ENCODE measurements at regions not wholly inside any gene's neighbourhood (a gene's known extent, or its start where the extent isn't known, plus 50 kb on each side); places are given as distances from the start of the nearest gene placed in this dataset.

GRCh38 chr11:21806947-21807346 lies 385.9 kb upstream of the ANO5 start:
- no peaks in the 10 kb centered on the region for H3K4me1 ChIP-seq (ENCODE audit: control insufficient read depth, insufficient read depth, low read length)

GRCh38 chr11:21807350-21807749 lies 385.5 kb upstream of the ANO5 start:
- Histone ChIP-seq H3K27me3 (ENCODE audit: control insufficient read depth, insufficient read depth, low read length) (no peaks in the 10 kb centered on the region), H3K36me3 (ENCODE audit: control insufficient read depth, insufficient read depth, low read length) (no peaks in the 10 kb centered on the region)
- 50% methylated on average over 2 of the region's 2 CpGs for WGBS (ENCODE audit: insufficient coverage)

More at GRCh38 chr11:21806947-21807346, 385.9 kb upstream of the ANO5 start:
- H3K27me3 ChIP-seq (ENCODE audit: control insufficient read depth, insufficient read depth, low read length) = no peaks in the 10 kb centered on the region
- H3K9me3 ChIP-seq (ENCODE audit: control insufficient read depth, insufficient read depth, low read length) = peaks cover 3% of the 10 kb centered on the region
- no CpG with 5 or more reads among the region's 1 CpG for WGBS (ENCODE audit: insufficient coverage)
- no peak overlapping the region for H3K27ac ChIP-seq (ENCODE audit: low read depth, low read length)
- H3K36me3 ChIP-seq (ENCODE audit: control insufficient read depth, insufficient read depth, low read length) = no peaks in the 10 kb centered on the region
- no peak overlapping the region for H3K4me3 ChIP-seq (ENCODE audit: low read depth, low read length)
- DNase-seq (ENCODE audit: low read depth in 4 of 6, low spot score in 6 of 6) = no peak

GRCh38 chr11:21810650-21811049 lies 382.2 kb upstream of the ANO5 start:
- H3K27ac ChIP-seq (ENCODE audit: low read depth, low read length) = no peak overlapping the region
- no peaks in the 10 kb centered on the region for H3K27me3 ChIP-seq (ENCODE audit: control insufficient read depth, insufficient read depth, low read length)
- no peak overlapping the region for H3K4me3 ChIP-seq (ENCODE audit: low read depth, low read length)
- no peaks in the 10 kb centered on the region for H3K36me3 ChIP-seq (ENCODE audit: control insufficient read depth, insufficient read depth, low read length)
- H3K9me3 ChIP-seq (ENCODE audit: control insufficient read depth, insufficient read depth, low read length) = no peaks in the 10 kb centered on the region
- DNase-seq (ENCODE audit: low read depth in 4 of 6, low spot score in 6 of 6) = no peak
- WGBS (ENCODE audit: insufficient coverage) = 72% methylated on average over 4 of the region's 7 CpGs
- H3K4me1 ChIP-seq (ENCODE audit: control insufficient read depth, insufficient read depth, low read length) = no peaks in the 10 kb centered on the region

More at GRCh38 chr11:21807350-21807749, 385.5 kb upstream of the ANO5 start:
- H3K4me1 ChIP-seq (ENCODE audit: control insufficient read depth, insufficient read depth, low read length) = no peaks in the 10 kb centered on the region
- H3K27ac ChIP-seq (ENCODE audit: low read depth, low read length) = no peak overlapping the region
- H3K4me3 ChIP-seq (ENCODE audit: low read depth, low read length) = no peak overlapping the region
- peaks cover 3% of the 10 kb centered on the region for H3K9me3 ChIP-seq (ENCODE audit: control insufficient read depth, insufficient read depth, low read length)
- DNase-seq (ENCODE audit: low read depth in 4 of 6, low spot score in 6 of 6) = no peak

GRCh38 chr11:21811572-21811971 lies 381.3 kb upstream of the ANO5 start:
- 46% methylated on average over 4 of the region's 4 CpGs for WGBS (ENCODE audit: insufficient coverage)
- no peaks in the 10 kb centered on the region for H3K4me1 ChIP-seq (ENCODE audit: control insufficient read depth, insufficient read depth, low read length)

GRCh38 chr11:21814169-21814568 lies 378.7 kb upstream of the ANO5 start:
- no peaks in the 10 kb centered on the region for H3K4me1 ChIP-seq (ENCODE audit: control insufficient read depth, insufficient read depth, low read length)
- no peak for DNase-seq (ENCODE audit: low read depth in 4 of 6, low spot score in 6 of 6)
- no peaks in the 10 kb centered on the region for H3K27me3 ChIP-seq (ENCODE audit: control insufficient read depth, insufficient read depth, low read length)
- H3K27ac ChIP-seq (ENCODE audit: low read depth, low read length) = no peak overlapping the region
- no peaks in the 10 kb centered on the region for H3K9me3 ChIP-seq (ENCODE audit: control insufficient read depth, insufficient read depth, low read length)
- H3K36me3 ChIP-seq (ENCODE audit: control insufficient read depth, insufficient read depth, low read length) = no peaks in the 10 kb centered on the region
- 87% methylated on average over 3 of the region's 3 CpGs for WGBS (ENCODE audit: insufficient coverage)
- no peak overlapping the region for H3K4me3 ChIP-seq (ENCODE audit: low read depth, low read length)

More at GRCh38 chr11:21811572-21811971, 381.3 kb upstream of the ANO5 start:
- H3K27ac ChIP-seq (ENCODE audit: low read depth, low read length) = no peak overlapping the region
- no peaks in the 10 kb centered on the region for H3K36me3 ChIP-seq (ENCODE audit: control insufficient read depth, insufficient read depth, low read length)
- no peaks in the 10 kb centered on the region for H3K27me3 ChIP-seq (ENCODE audit: control insufficient read depth, insufficient read depth, low read length)
- H3K9me3 ChIP-seq (ENCODE audit: control insufficient read depth, insufficient read depth, low read length) = no peaks in the 10 kb centered on the region
- no peak for DNase-seq (ENCODE audit: low read depth in 4 of 6, low spot score in 6 of 6)
- no peak overlapping the region for H3K4me3 ChIP-seq (ENCODE audit: low read depth, low read length)

GRCh38 chr11:21817696-21818095 lies 375.2 kb upstream of the ANO5 start:
- Histone ChIP-seq H3K27ac (ENCODE audit: low read depth, low read length) (no peak overlapping the region), H3K36me3 (ENCODE audit: control insufficient read depth, insufficient read depth, low read length) (no peaks in the 10 kb centered on the region), H3K27me3 (ENCODE audit: control insufficient read depth, insufficient read depth, low read length) (no peaks in the 10 kb centered on the region), H3K4me3 (ENCODE audit: low read depth, low read length) (no peak overlapping the region), H3K4me1 (ENCODE audit: control insufficient read depth, insufficient read depth, low read length) (no peaks in the 10 kb centered on the region), H3K9me3 (ENCODE audit: control insufficient read depth, insufficient read depth, low read length) (no peaks in the 10 kb centered on the region)
- no peak for DNase-seq (ENCODE audit: low read depth in 4 of 6, low spot score in 6 of 6)
- no CpG with 5 or more reads among the region's 3 CpGs for WGBS (ENCODE audit: insufficient coverage)

GRCh38 chr11:21820176-21820575 lies 372.7 kb upstream of the ANO5 start:
- no peak overlapping the region for H3K4me3 ChIP-seq (ENCODE audit: low read depth, low read length)
- no peaks in the 10 kb centered on the region for H3K4me1 ChIP-seq (ENCODE audit: control insufficient read depth, insufficient read depth, low read length)
- no peak overlapping the region for H3K27ac ChIP-seq (ENCODE audit: low read depth, low read length)
- H3K27me3 ChIP-seq (ENCODE audit: control insufficient read depth, insufficient read depth, low read length) = no peaks in the 10 kb centered on the region
- no peak for DNase-seq (ENCODE audit: low read depth in 4 of 6, low spot score in 6 of 6)
- no peaks in the 10 kb centered on the region for H3K36me3 ChIP-seq (ENCODE audit: control insufficient read depth, insufficient read depth, low read length)
- H3K9me3 ChIP-seq (ENCODE audit: control insufficient read depth, insufficient read depth, low read length) = no peaks in the 10 kb centered on the region

- peak in 1 of 6 donors; percentile 38 for DNase-seq (ENCODE audit: low read depth in 4 of 6, low spot score in 6 of 6)
- WGBS (ENCODE audit: insufficient coverage) = 40% methylated on average over 1 of the region's 2 CpGs
These were observed 367.8 kb upstream of the ANO5 start for GRCh38 chr11:21825127-21825526.

GRCh38 chr11:21838427-21838826 lies 354.5 kb upstream of the ANO5 start:
- Histone ChIP-seq H3K27ac (ENCODE audit: low read depth, low read length) (no peak overlapping the region), H3K9me3 (ENCODE audit: control insufficient read depth, insufficient read depth, low read length) (no peaks in the 10 kb centered on the region), H3K4me3 (ENCODE audit: low read depth, low read length) (no peak overlapping the region), H3K4me1 (ENCODE audit: control insufficient read depth, insufficient read depth, low read length) (no peaks in the 10 kb centered on the region), H3K27me3 (ENCODE audit: control insufficient read depth, insufficient read depth, low read length) (no peaks in the 10 kb centered on the region), H3K36me3 (ENCODE audit: control insufficient read depth, insufficient read depth, low read length) (no peaks in the 10 kb centered on the region)
- no CpG with 5 or more reads among the region's 3 CpGs for WGBS (ENCODE audit: insufficient coverage)
- peak in 1 of 6 donors; percentile 36 for DNase-seq (ENCODE audit: low read depth in 4 of 6, low spot score in 6 of 6)

More at GRCh38 chr11:21825127-21825526, 367.8 kb upstream of the ANO5 start:
- Histone ChIP-seq H3K27me3 (ENCODE audit: control insufficient read depth, insufficient read depth, low read length) (no peaks in the 10 kb centered on the region), H3K27ac (ENCODE audit: low read depth, low read length) (no peak overlapping the region), H3K36me3 (ENCODE audit: control insufficient read depth, insufficient read depth, low read length) (no peaks in the 10 kb centered on the region), H3K4me3 (ENCODE audit: low read depth, low read length) (no peak overlapping the region), H3K9me3 (ENCODE audit: control insufficient read depth, insufficient read depth, low read length) (no peaks in the 10 kb centered on the region), H3K4me1 (ENCODE audit: control insufficient read depth, insufficient read depth, low read length) (no peaks in the 10 kb centered on the region)

GRCh38 chr11:21839796-21840195 lies 353.1 kb upstream of the ANO5 start:
- no peaks in the 10 kb centered on the region for H3K9me3 ChIP-seq (ENCODE audit: control insufficient read depth, insufficient read depth, low read length)
- no peak for DNase-seq (ENCODE audit: low read depth in 4 of 6, low spot score in 6 of 6)
- no peak overlapping the region for H3K4me3 ChIP-seq (ENCODE audit: low read depth, low read length)
- no peaks in the 10 kb centered on the region for H3K4me1 ChIP-seq (ENCODE audit: control insufficient read depth, insufficient read depth, low read length)
- no peaks in the 10 kb centered on the region for H3K27me3 ChIP-seq (ENCODE audit: control insufficient read depth, insufficient read depth, low read length)
- no peaks in the 10 kb centered on the region for H3K36me3 ChIP-seq (ENCODE audit: control insufficient read depth, insufficient read depth, low read length)
- 96% methylated on average over 2 of the region's 2 CpGs for WGBS (ENCODE audit: insufficient coverage)
- H3K27ac ChIP-seq (ENCODE audit: low read depth, low read length) = no peak overlapping the region
